Esophagus squamous epithelium (tissue), 4 donors: ENCODE measurements at regions not wholly inside any gene's neighbourhood (a gene's known extent, or its start where the extent isn't known, plus 50 kb on each side); places are given as distances from the start of the nearest gene placed in this dataset.

Experiments used
- POLR2A ChIP-seq, 4 donors: fragments of 450-650 bp; IDR thresholded peaks; one replicate each; pipeline ENCODE4 v1.6.1; 2017; ENCODE audit warnings: antibody characterized with exemption in 4 of 4, mild to moderate bottlenecking in 4 of 4, moderate library complexity in 3 of 4
- TF ChIP-seq, protein P1 (sequence below), 6 experiments: fragments of 450-650 bp in 4 of 6; fragments of 200-600 bp in 2 of 6; sonication (generic) in 2 of 6; IDR thresholded peaks; one replicate each; pipeline ENCODE4 v1.5.1; 2016 to 2019; ENCODE audit warnings: antibody characterized with exemption in 6 of 6, mild to moderate bottlenecking in 4 of 6, moderate library complexity in 4 of 6

DNA sequence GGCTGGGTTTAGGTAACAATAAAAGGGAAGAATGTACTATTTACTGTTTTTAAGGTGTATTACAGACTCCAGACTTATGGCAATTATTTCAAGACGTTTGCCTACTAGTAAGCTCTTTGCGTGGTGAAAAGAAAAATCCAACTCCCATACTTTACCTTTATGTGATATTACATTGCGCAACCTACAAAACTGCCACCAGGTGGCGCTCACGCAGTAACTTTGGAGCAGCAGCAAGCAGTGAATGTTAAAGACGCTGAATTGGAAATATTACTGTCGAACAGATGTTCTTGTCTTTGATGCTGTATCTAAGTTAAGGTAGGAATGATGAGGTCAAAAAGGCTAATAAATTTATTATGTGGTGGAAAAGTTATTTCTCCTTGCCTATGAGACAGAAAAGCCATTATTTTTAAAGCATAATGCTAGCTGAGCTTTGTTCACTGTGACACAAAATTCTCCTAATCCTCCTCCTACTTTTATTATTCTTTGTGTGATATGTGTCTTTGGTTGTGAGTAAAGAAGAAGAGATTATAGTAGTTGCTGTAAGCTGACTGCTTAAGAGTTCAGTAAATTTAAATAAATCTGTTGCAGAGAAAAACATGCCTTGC is 1099.8 kb upstream of the TENM3 start:
- TF ChIP-seq, protein P1, sequence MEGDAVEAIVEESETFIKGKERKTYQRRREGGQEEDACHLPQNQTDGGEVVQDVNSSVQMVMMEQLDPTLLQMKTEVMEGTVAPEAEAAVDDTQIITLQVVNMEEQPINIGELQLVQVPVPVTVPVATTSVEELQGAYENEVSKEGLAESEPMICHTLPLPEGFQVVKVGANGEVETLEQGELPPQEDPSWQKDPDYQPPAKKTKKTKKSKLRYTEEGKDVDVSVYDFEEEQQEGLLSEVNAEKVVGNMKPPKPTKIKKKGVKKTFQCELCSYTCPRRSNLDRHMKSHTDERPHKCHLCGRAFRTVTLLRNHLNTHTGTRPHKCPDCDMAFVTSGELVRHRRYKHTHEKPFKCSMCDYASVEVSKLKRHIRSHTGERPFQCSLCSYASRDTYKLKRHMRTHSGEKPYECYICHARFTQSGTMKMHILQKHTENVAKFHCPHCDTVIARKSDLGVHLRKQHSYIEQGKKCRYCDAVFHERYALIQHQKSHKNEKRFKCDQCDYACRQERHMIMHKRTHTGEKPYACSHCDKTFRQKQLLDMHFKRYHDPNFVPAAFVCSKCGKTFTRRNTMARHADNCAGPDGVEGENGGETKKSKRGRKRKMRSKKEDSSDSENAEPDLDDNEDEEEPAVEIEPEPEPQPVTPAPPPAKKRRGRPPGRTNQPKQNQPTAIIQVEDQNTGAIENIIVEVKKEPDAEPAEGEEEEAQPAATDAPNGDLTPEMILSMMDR (IDR thresholded peaks at IDR 0.05): peak; percentile 52 to 85 (median 78)
- no peak for TF ChIP-seq POLR2A (IDR thresholded peaks at IDR 0.05)
